GM12872 (cell line): ENCODE measurements at regions not wholly inside any gene's neighbourhood (a gene's known extent, or its start where the extent isn't known, plus 50 kb on each side); places are given as distances from the start of the nearest gene placed in this dataset.

Source experiments
- CTCF ChIP-seq: IDR thresholded peaks from 3 replicates; pipeline ENCODE4 v1.5.1; 2011; ENCODE audit warnings: low read depth, mild to moderate bottlenecking, low read length, moderate library complexity; ENCODE audit not compliant: insufficient read depth

DNA sequence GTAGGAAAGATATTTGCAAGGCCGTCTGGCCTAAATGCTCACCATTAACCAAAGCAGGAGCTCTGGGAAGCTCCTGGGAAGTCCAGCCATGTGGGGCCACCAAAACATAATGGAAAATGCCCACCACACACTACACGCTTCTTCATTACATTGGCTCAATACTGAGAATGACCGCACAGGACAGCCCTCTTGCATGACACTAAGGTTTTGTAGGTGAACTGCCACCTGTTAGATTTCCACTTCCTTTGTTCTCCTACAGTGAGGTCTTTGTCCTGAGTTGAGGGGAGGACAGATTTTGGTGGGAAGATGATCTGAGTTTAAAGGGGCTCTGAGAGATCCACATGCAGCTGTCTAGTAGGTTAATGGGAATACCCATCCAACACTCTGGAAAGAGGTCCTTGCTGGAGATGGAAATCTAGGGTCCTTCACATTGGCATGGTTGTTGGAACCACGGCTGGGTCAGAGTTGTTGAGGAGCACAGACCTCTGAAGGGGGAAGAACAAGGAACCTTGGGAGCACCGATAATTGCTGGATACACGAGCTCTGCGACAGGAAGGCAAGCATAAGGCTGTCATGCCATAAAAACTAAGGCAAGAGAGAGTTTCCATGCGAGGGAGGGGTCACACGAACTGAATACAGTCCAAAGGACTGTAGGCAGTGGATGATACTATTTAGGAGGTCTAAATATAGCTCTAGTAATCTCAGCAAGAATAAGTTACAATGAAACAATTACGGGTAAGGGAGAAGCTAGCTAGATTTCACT lies 105.5 kb upstream of the IRF2BP2 start:
- TF ChIP-seq CTCF, result no peak

- no peak for TF ChIP-seq CTCF
Measured at GRCh38 chr1:234713859-234714258, 103.9 kb upstream of the IRF2BP2 start.

GRCh38 chr1:234713440-234713839 lies 103.5 kb upstream of the IRF2BP2 start:
- TF ChIP-seq CTCF, result no peak

GRCh38 chr1:234712891-234713305 lies 102.9 kb upstream of the IRF2BP2 start:
- no peak for TF ChIP-seq CTCF

DNA sequence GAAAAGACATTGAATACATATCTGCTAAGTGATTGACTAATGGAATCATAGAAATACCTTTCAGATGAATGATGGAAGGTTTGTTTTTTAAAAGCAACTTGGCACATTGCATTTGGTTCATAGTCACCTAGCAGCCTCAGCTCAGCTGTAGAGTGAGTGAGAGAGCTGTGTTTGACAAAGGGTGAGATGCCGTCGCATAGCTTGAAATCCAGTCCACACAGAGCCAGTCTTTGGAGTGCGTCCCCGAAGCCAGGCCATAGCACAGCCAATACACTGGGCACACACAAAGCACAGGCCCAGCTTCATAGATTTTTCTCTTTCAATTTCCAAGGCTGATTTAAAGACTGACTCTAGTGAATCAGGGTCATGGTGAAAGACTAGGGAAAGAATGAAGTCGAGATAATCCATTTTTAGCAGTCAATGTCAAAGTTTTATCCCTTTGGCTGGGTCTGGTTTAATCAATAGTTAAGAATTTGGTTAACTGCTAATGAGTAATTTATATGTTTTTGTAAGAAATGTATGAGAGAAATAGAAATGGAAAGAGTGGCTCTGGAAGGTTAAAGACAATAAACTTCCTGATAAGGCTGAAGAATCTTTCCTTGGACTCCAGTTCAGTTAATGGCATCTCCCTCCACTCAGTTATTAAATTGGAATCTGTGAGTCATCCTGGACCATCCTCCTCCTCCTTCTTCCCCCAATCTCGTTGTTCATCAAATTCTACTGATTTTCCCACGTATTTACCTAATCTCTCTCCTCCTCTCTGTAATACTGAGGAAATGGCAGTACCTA lies 101.2 kb upstream of the IRF2BP2 start:
- no peak for TF ChIP-seq CTCF

- TF ChIP-seq CTCF, result no peak
Measured at GRCh38 chr1:234710381-234710780, 100.4 kb upstream of the IRF2BP2 start.

DNA sequence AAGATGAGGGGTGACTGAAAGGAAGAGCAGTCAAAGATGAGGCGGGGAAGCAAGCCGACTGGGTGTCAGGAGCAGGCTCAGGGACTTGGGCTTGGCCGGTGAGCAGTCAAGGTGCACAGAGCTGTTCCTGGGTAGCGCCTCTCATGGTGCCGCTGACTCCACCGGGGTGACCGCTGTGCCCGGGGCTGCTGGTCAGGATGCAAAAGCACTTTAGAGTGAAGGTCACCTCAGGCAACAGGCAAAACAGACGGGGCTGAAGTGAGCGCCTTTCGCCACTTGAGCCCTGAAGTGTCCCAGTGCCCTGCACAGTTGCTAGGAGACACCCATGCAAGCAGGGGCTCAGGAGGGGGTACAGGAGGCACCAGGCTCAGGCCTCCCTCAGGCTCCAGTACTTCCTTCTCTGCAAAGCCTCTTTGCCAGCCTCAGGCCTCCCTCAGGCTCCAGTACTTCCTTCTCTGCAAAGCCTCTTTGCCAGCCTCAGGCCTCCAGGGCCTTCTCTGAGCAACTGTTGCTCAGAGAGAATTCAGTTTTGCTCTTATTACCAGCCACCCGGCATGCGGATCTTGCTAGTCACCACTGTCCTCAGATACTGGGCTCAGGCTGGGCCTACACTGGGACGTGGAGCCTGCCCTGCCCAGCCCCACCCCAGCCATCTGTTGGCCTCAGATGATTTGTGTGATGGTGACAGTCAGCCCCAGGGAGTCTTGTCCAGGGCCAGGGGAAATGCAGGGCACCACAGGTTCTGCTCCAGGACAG lies 99.7 kb upstream of the IRF2BP2 start:
- no peak for TF ChIP-seq CTCF
